Activated CD4-positive, alpha-beta T cell treated with anti-CD3 and anti-CD28 coated beads, Interleukin-2, amount 50 U/mL, for 4 hours (primary cell): ENCODE measurements at regions not wholly inside any gene's neighbourhood (a gene's known extent, or its start where the extent isn't known, plus 50 kb on each side); places are given as distances from the start of the nearest gene placed in this dataset.

ENCODE experiments used
- DNase-seq, 2 experiments: peaks; one replicate each; pipeline ENCODE4 v3.0.0-alpha.2; 2020

- no peak for DNase-seq
Measured at GRCh38 chr2:39540414-39540813, 103.3 kb upstream of the MAP4K3 start.

- no peak for DNase-seq
Measured at GRCh38 chr2:39541011-39541930, 104.2 kb upstream of the MAP4K3 start.

- no peak for DNase-seq
Measured at GRCh38 chr2:39542523-39542922, 105.4 kb upstream of the MAP4K3 start.

- no peak for DNase-seq
Measured at GRCh38 chr2:39545957-39546356, 108.9 kb upstream of the MAP4K3 start.

- no peak for DNase-seq
Measured at GRCh38 chr2:39546409-39546808, 109.3 kb upstream of the MAP4K3 start.

- DNase-seq: no peak
Measured at GRCh38 chr2:39546937-39547336, 109.9 kb upstream of the MAP4K3 start.

- DNase-seq: no peak
Measured at GRCh38 chr2:39547811-39548719, 111.0 kb upstream of the MAP4K3 start.

GRCh38 chr2:39549000-39549399 is 111.9 kb upstream of the MAP4K3 start:
- no peak for DNase-seq

GRCh38 chr2:39549718-39550464 is 112.8 kb upstream of the MAP4K3 start:
- no peak for DNase-seq

GRCh38 chr2:39550701-39551285 is 113.7 kb upstream of the MAP4K3 start:
- no peak for DNase-seq

GRCh38 chr2:39558906-39559305 is 106.8 kb upstream of the TMEM178A start:
- DNase-seq: no peak

- DNase-seq: no peak
Measured at GRCh38 chr2:39563572-39563971, 102.1 kb upstream of the TMEM178A start.

- DNase-seq: no peak
Measured at GRCh38 chr2:39567507-39567906, 98.2 kb upstream of the TMEM178A start.

- no peak for DNase-seq
Measured at GRCh38 chr2:39568116-39568515, 97.6 kb upstream of the TMEM178A start.

GRCh38 chr2:39568561-39569006 is 97.1 kb upstream of the TMEM178A start:
- DNase-seq: no peak

GRCh38 chr2:39570130-39570555 is 95.6 kb upstream of the TMEM178A start:
- no peak for DNase-seq

- no peak for DNase-seq
Measured at GRCh38 chr2:39570614-39571013, 95.1 kb upstream of the TMEM178A start.

- no peak for DNase-seq
Measured at GRCh38 chr2:39571111-39571731, 94.5 kb upstream of the TMEM178A start.

GRCh38 chr2:39573276-39573675 is 92.4 kb upstream of the TMEM178A start:
- no peak for DNase-seq

- no peak for DNase-seq
Measured at GRCh38 chr2:39581866-39582265, 83.9 kb upstream of the TMEM178A start.

- DNase-seq: no peak
Measured at GRCh38 chr2:39583213-39583612, 82.5 kb upstream of the TMEM178A start.

- DNase-seq: no peak
Measured at GRCh38 chr2:39583781-39584180, 81.9 kb upstream of the TMEM178A start.
